ENCODE measurements at regions not wholly inside any gene's neighbourhood (a gene's known extent, or its start where the extent isn't known, plus 50 kb on each side); places are given as distances from the start of the nearest gene placed in this dataset.

DNA sequence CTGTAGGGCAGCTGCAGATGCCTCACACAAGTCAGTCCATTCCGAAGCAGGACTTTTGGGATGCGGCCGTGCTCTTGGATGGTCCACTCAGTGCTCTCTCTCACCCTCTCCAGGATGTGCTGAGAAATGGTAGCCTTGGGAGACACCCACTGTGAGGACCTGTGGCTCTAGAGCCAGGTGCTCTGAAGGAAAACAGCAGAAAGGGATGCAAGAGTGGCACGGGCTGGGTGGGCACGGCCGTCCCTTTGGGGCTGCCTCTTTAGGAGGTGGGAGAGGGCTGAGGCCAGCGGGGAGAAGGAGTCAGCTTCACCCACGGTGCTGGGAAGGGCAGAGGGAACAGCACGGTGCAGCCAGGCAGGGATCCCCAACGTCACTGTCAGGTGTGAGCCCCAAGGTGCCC, 106.1 kb downstream of the RIPK4 start:
- ChIA-PET CTCF (interaction anchor here (0.6 kb wide), 1 partner anchor 144 kb away, joined by 3 read pairs; no protein-coding TSS in a partner anchor), POLR2A (no interaction called here)
- intact Hi-C loops (cut with DNase I, micrococcal nuclease) = no loop called here
- Mint-ChIP-seq H3K4me1 (no peaks in the 10 kb centered on the region), H3K27ac (no peak overlapping the region), H3K4me3 (no peak overlapping the region), H3K9me3 (ENCODE audit: low read depth) (no peaks in the 10 kb centered on the region), H3K36me3 (ENCODE audit: low read depth) (no peaks in the 10 kb centered on the region), H3K27me3 (peaks cover 3% of the 10 kb centered on the region)
- ATAC-seq = no peak
- no peak for DNase-seq

DNA sequence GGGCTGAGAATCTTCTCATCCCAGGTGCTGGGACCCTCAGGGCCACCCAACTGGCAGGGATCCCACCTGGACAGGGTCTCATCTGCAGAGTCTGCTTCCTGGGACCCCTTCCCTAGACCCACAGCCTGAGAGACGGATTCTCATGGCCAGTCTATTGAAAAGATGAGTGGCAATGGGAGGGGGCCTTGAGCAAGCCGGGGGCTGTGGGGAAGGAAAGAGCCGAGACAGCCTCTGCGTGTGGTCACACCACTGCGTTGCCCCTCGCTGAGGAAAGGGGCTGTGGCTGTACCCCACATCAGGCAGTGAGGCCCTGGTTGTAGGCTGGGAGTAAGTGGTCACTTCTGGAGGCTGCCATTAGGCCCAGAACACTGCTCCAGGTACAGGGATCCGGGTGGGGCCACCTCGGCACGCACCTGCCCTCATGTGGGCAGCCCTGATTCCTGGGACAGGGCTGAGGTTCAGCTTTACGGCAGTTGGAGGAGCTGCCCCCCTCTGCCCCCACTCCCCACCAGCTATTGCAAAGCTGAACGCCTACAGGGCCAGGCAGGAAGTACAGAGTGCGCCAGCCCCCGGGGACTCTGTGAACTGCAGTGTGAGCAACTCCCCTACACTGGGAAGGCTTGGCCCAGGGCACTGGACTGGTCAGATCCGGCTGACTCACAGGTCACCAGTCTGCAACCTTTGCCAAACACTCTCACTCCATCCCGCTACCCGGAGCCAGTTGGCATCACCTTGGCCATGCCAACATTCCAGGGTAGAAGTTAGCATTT, 106.9 kb downstream of the RIPK4 start:
- Mint-ChIP-seq H3K4me3 (no peak overlapping the region), H3K9me3 (ENCODE audit: low read depth) (no peaks in the 10 kb centered on the region), H3K36me3 (ENCODE audit: low read depth) (no peaks in the 10 kb centered on the region), H3K27me3 (peaks cover 5% of the 10 kb centered on the region), H3K4me1 (no peaks in the 10 kb centered on the region), H3K27ac (no peak overlapping the region)
- CTCF ChIA-PET = interaction anchor here (0.6 kb wide), 1 partner anchor 144 kb away, joined by 3 read pairs; no protein-coding TSS in a partner anchor
- no peak for DNase-seq
- intact Hi-C loops (cut with DNase I, micrococcal nuclease) = no loop called here
- no peak for ATAC-seq
- POLR2A ChIA-PET = no interaction called here

DNA sequence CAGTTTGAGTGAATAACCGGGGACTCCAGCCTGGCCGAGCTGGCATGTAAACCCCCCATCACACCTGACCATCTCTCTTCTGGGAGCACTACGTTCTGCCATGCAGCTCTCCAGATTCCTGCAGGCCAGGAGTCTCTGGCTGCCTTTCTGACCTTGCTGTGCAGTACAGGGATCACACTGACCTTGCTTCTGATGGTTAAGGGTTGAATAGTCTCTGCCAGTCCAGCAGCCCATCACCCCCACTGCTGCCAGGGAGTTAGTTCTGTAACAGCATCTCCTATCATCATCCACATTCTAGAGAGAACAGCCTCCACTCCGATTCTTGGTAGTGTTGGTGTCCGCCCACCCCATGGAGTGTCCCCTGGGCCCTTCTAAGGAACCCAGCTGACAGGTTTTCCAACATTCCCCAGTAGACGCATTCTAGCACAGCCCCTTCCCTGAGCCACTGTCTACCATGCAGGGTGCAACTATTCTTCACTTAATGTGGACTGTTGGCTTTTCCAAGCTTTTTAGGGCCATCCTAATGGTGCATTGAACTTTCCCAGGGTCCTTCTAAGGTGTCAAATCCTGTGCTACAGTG, 109.8 kb downstream of the RIPK4 start:
- CTCF ChIA-PET = no interaction called here
- Mint-ChIP-seq H3K27ac (no peak overlapping the region), H3K36me3 (ENCODE audit: low read depth) (no peaks in the 10 kb centered on the region), H3K4me3 (no peak overlapping the region), H3K4me1 (no peaks in the 10 kb centered on the region), H3K27me3 (peaks cover 2% of the 10 kb centered on the region), H3K9me3 (ENCODE audit: low read depth) (no peaks in the 10 kb centered on the region)
- DNase-seq = no peak
- POLR2A ChIA-PET = no interaction called here
- intact Hi-C loops (cut with DNase I, micrococcal nuclease) = no loop called here
- ATAC-seq = no peak

DNA sequence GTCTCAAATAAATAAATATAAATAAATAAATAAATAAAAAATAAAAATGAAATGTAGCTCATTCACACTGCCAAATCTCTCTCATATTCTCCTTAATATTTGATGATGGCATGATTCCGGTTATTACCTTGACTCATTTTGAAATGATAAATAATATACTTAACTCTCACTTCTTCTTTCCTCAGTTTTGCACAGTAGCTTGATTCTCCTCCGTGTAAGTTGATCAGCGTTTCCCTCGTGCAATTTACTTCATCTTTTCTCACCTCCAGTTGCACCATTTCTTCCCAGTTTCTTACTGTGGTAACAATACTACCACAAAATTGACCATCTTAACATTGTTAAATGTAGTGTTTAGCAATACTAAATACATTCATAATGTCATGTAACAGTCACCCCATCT, 111.6 kb downstream of the RIPK4 start:
- Mint-ChIP-seq H3K27ac (no peak overlapping the region), H3K9me3 (ENCODE audit: low read depth) (no peaks in the 10 kb centered on the region), H3K4me3 (no peak overlapping the region), H3K27me3 (peaks cover 2% of the 10 kb centered on the region), H3K4me1 (no peaks in the 10 kb centered on the region), H3K36me3 (ENCODE audit: low read depth) (no peaks in the 10 kb centered on the region)
- intact Hi-C loops (cut with DNase I, micrococcal nuclease) = no loop called here
- ChIA-PET CTCF (no interaction called here), POLR2A (no interaction called here)
- ATAC-seq (no peak), DNase-seq (no peak)

DNA sequence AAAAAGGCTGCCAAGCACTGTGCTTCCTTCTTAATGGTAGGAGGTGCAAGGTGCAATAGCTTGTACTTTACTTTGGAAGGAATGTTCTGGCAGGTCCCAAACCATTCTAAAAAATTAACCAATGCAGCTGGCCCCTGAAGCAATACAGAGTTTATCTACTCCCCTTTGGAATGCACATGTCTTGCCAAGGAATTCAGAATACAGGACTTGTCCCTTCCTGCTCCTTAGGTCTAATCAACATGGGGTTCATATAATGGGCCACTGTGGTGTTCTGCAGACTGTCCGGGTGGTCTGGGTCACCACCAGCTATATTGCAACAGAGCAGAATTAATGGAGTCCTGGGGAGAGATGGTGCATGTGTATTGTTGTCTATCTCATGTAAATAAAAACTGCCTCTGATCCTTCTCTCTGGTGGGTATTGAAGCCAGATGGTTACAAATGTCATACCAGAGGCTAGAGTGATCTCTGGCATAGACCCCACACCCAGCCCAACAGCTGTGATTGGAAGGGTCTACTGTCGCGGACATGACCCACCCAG, 112.8 kb downstream of the RIPK4 start:
- no peak for DNase-seq
- Mint-ChIP-seq H3K9me3 (ENCODE audit: low read depth) (no peaks in the 10 kb centered on the region), H3K27ac (no peak overlapping the region), H3K27me3 (peaks cover 2% of the 10 kb centered on the region), H3K4me3 (no peak overlapping the region), H3K36me3 (ENCODE audit: low read depth) (no peaks in the 10 kb centered on the region), H3K4me1 (no peaks in the 10 kb centered on the region)
- ChIA-PET CTCF (no interaction called here), POLR2A (no interaction called here)
- intact Hi-C loops (cut with DNase I, micrococcal nuclease) = no loop called here
- ATAC-seq = no peak

DNA sequence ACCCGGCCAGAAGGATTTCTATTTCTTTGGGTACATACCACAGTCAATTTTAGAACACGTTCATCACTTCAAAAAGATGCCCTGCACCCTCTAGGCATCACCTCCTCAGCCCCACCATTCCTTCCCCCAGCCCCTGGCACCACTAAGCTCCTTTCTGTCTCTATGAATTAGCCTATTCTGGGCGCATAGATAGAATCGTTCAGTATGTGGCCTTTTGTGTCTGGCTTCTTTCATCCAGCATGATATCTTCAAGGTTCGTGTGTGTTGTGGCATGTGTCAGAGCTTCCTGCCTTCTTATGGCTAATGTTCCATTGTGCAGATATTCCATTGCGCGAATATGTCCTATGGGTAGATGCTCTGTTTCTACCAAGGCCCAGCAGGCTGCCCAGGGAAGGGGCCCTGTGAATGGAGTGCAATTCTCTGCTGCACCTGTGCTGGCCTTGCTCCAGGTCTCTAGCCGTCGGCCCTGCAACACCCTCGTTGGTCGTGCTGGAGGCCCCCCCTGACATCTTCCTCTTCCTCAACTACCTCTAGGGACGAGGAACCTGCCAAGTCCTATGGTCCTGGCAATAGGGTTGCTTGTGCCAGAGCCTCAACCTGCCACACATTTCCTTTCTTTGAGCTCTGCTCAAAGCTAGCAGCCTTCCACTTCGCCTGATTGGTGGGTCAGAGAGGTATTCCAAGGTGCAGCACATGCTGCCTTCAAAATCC, 113.5 kb downstream of the RIPK4 start:
- no peak overlapping the region for H3K4me3 Mint-ChIP-seq
- CTCF ChIA-PET = no interaction called here
- no peaks in the 10 kb centered on the region for H3K36me3 Mint-ChIP-seq (ENCODE audit: low read depth)
- H3K4me1 Mint-ChIP-seq = no peaks in the 10 kb centered on the region
- H3K9me3 Mint-ChIP-seq (ENCODE audit: low read depth) = no peaks in the 10 kb centered on the region
- H3K27me3 Mint-ChIP-seq = peaks cover 2% of the 10 kb centered on the region
- ATAC-seq (no peak), DNase-seq (no peak)
- intact Hi-C loops (cut with DNase I, micrococcal nuclease) = no loop called here
- H3K27ac Mint-ChIP-seq = no peak overlapping the region
- POLR2A ChIA-PET = no interaction called here

DNA sequence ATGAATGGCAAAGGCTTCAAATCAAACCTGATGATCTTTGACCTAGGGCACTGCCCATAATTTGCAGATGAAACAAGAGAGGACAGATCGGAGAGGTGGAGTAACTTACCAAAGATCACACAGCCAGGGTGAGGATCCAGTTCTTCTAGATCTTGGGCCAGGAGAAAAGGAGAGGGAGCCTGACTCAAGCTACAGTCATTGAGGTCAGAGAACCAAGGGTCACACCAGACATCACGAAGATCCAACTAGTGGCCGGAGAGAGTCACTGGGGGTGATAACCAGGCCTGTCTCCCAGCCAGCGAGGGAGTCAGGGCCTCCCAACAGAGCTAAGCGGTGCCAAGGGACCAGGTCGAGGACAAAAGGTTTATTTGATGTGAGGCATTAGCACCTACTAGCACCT, 115.0 kb downstream of the RIPK4 start:
- peaks cover 2% of the 10 kb centered on the region for H3K27me3 Mint-ChIP-seq
- no peaks in the 10 kb centered on the region for H3K9me3 Mint-ChIP-seq (ENCODE audit: low read depth)
- no peaks in the 10 kb centered on the region for H3K36me3 Mint-ChIP-seq (ENCODE audit: low read depth)
- H3K4me1 Mint-ChIP-seq = no peaks in the 10 kb centered on the region
- ATAC-seq (no peak), DNase-seq (no peak)
- ChIA-PET POLR2A (no interaction called here), CTCF (no interaction called here)
- H3K4me3 Mint-ChIP-seq = no peak overlapping the region
- no peak overlapping the region for H3K27ac Mint-ChIP-seq
- intact Hi-C loops (cut with DNase I, micrococcal nuclease) = no loop called here

DNA sequence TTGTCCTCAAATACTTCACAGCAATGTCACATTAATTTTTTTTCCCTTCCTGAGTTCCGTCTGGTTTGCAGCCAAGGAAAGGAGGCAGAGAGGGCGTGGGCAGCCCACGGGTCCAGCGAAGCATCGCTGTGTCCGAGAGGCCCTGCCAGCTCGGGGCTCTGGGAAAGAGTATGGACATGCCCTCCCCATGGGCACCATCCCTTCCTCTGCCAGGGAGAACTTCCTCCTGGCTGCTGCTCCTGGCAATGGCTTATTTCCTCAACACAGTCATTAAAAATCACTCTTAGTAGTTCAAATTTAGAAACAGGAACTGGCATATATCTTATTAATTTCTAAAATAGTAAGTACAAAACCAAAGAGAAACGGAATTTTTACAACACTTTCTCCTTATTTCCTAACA, 115.4 kb downstream of the RIPK4 start:
- ATAC-seq = no peak
- no peak for DNase-seq
- no peaks in the 10 kb centered on the region for H3K4me1 Mint-ChIP-seq
- H3K27ac Mint-ChIP-seq = no peak overlapping the region
- no peaks in the 10 kb centered on the region for H3K9me3 Mint-ChIP-seq (ENCODE audit: low read depth)
- H3K36me3 Mint-ChIP-seq (ENCODE audit: low read depth) = no peaks in the 10 kb centered on the region
- CTCF ChIA-PET = no interaction called here
- intact Hi-C loops (cut with DNase I, micrococcal nuclease) = no loop called here
- POLR2A ChIA-PET = no interaction called here
- no peak overlapping the region for H3K4me3 Mint-ChIP-seq
- peaks cover 2% of the 10 kb centered on the region for H3K27me3 Mint-ChIP-seq

DNA sequence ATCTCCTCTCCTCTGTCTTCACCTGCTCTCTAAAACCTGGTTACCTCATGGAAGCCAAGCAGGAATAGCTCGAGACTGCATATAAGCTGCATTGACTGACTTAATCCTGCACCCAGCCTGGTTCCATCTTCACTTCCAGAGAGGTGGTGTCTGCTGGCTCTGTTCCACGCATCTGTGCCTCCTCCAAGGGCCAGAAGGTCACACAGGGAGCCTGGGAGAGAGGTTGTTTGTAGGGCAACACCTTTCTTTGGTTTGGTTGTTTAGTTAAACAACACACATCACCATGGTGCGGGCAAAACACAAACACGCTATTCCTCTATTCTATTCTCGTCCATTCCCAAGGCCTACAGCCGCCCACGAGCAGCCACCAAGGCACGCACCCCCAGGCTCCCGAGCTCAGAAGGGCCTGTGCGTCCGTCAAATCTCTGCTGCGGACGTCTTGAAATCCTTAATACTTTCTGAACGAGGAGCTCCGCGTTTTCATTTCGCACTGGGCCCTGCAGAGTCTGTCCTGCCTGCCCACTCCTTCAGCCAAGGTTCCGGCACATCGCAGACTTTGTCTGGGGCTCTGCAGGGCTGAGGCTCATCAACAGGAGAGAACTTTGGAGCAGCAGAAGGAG, 116.2 kb downstream of the RIPK4 start:
- Mint-ChIP-seq H3K27me3 (peaks cover 2% of the 10 kb centered on the region), H3K36me3 (ENCODE audit: low read depth) (no peaks in the 10 kb centered on the region), H3K4me1 (no peaks in the 10 kb centered on the region), H3K4me3 (no peak overlapping the region), H3K9me3 (ENCODE audit: low read depth) (no peaks in the 10 kb centered on the region), H3K27ac (no peak overlapping the region)
- CTCF ChIA-PET = no interaction called here
- no peak for ATAC-seq
- DNase-seq = no peak
- POLR2A ChIA-PET = no interaction called here
- intact Hi-C loops (cut with DNase I, micrococcal nuclease) = no loop called here

DNA sequence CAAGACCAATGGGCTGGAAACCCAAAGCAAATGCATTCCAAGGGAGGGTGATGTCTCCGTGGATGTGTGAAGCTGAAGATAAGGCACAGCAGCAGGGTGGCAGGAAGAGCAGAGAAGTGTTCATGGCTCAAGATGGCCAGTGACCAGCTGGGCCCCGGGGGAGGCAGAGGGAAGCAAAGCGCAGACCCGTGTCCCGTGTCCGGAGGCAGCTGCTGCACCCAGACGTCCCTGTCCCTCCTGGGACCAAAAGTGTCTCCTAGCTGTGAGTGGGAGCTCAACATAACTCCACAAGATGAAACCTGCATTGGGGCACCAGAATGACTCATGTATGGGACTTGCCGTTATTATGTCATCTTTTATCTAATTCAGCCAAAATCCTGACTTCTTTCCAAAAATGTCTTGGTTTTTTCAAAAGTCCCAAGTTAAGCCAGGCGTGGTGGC, 118.2 kb downstream of the RIPK4 start:
- intact Hi-C loops (cut with DNase I, micrococcal nuclease) = no loop called here
- DNase-seq = no peak
- Mint-ChIP-seq H3K9me3 (ENCODE audit: low read depth) (no peaks in the 10 kb centered on the region), H3K36me3 (ENCODE audit: low read depth) (no peaks in the 10 kb centered on the region), H3K27ac (no peak overlapping the region), H3K4me1 (no peaks in the 10 kb centered on the region), H3K27me3 (peaks cover 4% of the 10 kb centered on the region), H3K4me3 (no peak overlapping the region)
- CTCF ChIA-PET = interaction anchor here (1.4 kb wide), 1 partner anchor 9 kb away, joined by 3 read pairs; no protein-coding TSS in a partner anchor
- ATAC-seq = no peak
- POLR2A ChIA-PET = no interaction called here

DNA sequence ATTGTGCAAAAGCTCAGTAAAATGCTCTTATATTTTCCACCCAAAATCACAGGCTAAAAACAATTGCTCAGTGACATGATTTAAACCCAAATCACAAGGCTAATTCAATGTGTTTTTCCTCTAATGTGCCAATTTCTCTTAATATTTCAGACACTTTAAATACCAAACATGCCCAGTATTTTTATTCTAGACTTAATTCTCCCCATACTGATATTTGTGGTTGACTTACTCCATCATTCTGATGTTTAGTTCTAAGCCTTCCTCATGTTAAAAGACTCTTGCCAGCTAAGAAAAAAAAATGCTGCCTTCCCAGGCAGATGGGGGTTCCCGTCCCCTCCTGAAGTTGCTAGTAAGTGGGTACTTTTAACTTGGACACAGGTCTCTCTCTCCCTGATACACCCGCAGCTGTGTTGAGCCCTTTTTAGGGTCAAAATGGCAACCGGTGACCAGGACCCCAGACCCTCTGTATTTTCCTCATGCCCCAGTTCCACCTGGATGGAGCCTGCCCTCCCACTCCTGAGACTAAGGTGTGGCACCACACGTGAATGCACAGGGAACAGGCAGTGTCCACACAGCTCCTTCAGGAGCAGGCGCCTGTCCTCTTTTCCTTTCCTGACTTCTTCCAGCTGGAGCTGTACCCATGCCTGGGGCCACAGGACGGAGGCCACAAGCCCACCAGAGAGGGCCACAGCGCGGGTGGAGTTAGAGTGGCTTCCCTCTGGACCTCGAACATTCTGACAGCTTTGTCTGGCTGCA, 118.9 kb downstream of the RIPK4 start:
- ATAC-seq = no peak
- peaks cover 4% of the 10 kb centered on the region for H3K27me3 Mint-ChIP-seq
- POLR2A ChIA-PET = no interaction called here

More for the DNA sequence above, 118.9 kb downstream of the RIPK4 start:
- no peak for DNase-seq
- H3K4me3 Mint-ChIP-seq = no peak overlapping the region
- CTCF ChIA-PET = no interaction called here
- no peaks in the 10 kb centered on the region for H3K36me3 Mint-ChIP-seq (ENCODE audit: low read depth)
- no peaks in the 10 kb centered on the region for H3K9me3 Mint-ChIP-seq (ENCODE audit: low read depth)
- H3K4me1 Mint-ChIP-seq = no peaks in the 10 kb centered on the region
- intact Hi-C loops (cut with DNase I, micrococcal nuclease) = no loop called here
- H3K27ac Mint-ChIP-seq = no peak overlapping the region
